DMS79 treated with DMSO at 0.1 percent for 48 hours (cell line): ENCODE measurements at regions not wholly inside any gene's neighbourhood (a gene's known extent, or its start where the extent isn't known, plus 50 kb on each side); places are given as distances from the start of the nearest gene placed in this dataset.
A peak's percentile ranks its signal among the peaks of the same experiment; 100 is the strongest.

Experiments
- DNase-seq: peaks from one replicate; lab custom pipeline; 2025; lab: John Stamatoyannopoulos, UW

DNA sequence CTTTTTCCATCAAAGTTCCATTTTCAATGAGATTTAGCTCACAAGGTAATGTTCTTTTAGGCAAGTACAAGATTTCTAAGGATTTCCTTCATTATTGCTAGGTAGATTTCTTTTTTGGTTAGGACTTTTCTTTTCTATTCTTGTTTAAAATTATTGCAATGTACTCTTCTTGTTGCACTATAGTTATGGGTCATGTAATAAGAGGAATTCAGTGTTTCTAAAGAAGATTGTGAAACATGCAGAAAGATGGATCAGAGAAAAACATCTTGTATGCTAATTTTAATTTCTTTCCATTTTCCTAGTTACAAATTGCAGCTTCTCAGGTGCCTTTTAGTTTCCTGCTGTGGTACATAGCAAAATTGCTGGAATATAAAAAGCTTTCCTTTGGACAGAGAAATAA, 56.1 kb downstream of the BTG1 start:
- DNase-seq = no peak

DNA sequence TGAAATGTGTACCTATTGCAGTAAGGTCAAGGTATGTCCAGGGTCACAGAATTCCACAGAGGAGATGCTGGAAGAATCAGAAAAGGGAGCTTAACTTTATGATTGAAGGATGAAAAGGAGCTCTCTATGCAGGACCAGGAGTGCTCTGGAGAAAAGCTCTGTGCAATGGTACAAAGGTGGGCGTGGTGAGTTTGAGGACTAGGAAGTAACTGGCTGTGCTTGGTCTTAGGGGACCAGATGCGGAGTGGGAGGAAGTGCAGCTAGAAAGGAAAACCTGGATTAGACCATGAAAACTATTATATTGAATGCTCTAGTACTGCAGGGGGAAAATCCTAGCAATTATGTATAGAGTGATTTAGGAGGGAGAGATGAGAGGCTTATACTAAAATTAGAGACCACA, 56.8 kb downstream of the BTG1 start:
- DNase-seq = no peak

DNA sequence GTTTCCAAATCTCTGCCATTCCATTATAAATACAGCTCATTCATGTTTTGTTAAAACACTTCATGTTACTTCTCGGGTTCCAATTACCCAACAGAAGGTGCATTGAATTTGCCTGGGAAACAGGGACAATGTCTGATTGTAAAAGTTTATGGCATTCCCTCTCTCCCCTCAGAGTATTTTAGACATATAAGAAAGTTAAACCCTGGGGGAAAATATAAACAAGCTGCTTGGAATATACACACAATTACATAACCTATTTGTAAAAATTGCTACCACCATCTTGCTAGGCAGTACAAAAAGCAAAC, 60.0 kb downstream of the BTG1 start:
- no peak for DNase-seq

DNA sequence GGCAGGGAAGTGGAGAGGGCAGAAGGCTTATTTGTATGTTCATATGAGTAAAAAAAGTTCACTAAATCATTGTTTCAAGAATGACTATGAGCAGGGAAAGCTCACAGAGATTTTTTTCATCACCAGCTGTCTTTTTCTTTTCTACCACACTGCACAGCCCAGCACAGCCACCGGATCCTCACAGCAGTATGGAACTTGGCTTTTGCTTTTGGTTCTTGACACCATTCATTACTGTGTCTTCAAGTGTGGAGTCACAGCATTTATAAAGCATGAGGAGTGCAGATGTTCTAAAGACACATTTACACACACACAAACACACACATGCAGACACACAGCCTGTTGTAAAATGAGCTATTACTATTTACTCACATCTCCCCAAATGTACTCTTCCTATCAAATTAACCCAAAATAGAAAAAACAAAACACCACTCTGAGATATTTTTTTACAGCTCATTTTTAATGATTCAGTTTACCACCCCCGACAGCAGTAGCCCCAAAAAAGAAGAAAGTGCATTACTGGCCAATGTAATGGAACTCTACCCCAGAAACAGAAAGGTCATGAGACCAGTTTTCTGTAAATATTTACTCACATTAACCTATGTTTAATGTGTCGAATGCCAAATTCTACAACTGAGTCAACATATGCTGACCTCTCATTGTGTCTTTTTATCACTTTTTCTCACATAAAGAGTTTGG, 60.5 kb downstream of the BTG1 start:
- no peak for DNase-seq

DNA sequence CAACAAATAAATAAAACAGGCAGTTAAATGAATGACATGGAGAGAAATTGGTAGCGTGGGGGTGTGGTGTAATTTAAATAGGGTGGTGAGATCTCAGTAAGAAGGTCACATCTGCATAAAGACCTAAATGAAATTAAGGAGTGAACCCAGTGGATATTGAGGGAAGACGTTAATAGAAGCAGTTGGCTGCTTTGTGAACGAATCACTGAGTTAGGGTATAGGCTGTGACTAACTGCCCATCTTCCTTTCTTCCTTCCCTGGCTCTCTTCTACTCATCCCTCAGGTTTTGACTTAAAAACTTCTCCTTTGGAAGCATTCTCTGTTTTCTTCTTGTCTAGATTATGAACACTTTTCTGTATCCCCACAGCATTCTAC, 64.7 kb downstream of the BTG1 start:
- no peak for DNase-seq

DNA sequence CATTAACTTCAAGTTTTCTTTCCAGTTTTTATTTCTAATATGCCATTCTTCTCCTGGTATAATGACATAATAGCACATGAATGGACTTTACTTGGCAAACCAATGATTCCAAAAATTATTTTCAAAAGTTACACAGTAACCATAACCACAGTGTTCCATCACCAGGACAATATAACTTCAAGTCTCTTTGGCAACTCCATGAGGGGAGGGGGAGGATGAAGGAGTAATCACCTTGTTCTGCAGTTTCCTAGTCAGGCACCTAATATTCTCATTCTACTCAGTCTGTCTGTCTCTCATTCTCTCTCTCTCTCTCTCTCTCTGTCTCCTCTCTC, 66.6 kb downstream of the BTG1 start:
- DNase-seq = no peak

DNA sequence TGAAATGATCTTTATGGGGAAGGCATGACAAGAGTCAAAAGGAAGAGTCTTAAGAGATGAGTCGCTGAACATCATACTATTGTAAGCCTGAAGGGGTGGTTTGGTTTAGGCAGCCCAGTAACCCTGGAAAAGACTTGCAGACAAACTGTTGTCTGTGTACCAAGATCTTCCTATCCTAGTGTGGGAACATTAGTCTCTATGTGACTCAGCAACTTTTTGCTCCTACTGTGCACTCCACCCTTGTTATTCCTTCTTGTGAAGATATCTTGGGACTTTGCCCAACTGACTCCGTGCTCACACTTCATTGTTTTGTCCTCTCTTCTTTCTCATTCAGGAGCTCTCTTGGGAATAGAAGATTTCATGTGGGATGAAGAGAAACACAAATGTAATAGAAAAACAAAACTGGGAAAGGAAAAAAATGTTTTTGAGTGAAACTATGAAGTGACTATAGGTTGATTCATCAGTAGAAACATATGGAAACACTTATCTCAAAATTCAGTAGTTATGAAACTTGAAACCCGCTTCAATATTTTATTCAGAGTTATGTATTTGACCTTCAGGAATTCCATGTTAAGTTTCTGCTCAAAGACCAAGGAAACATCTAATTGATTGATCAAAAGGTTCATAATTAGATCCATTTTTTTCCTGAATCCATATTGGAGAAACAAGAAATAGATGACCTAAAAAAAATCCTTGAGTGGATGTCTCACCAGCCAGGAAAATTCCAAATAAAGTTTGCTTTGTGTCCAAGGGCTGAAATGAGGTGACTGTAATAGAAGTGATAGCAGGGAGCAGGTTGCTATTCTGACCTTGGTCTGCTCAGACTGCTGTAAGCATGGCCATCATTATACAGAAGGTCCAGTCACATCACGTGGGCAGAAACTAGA, 67.2 kb downstream of the BTG1 start:
- DNase-seq = no peak

DNA sequence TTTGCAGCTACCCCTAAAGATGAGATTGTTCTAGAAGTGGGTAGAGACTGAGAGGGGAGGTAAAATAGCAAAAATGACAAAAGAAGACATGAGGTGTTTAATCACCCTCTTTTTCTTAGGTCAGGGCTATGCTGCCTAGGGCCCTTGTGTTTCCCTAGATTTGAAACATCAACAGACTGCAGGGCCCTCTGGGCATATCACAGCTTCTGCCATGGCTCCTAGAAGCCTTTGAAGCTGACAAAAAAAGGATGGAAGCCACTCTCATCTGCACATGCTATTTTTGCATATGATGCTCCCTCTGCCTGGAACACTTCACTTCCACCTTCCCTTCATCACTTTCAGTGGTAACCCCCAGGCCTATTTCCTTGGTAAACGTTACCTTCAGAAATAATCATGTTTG, 68.1 kb downstream of the BTG1 start:
- no peak for DNase-seq

DNA sequence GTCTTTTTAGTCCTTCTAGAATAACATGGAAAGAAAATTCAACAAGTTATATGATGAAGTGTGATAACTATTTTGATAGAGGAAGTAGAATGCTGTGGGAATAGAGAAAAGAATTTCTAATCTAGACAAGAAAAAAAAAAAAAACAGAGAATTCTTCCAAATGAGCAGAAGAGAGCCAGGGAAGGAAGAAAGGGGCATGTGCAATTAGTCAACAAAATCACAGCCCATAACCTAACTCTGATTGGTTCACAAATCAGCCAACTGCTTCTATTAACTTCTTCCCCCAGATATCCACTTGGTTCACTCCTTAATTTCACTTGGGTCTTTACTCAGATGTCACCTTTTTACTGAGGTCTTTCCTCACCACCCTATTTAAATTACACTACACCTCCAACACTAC, 69.5 kb downstream of the BTG1 start:
- no peak for DNase-seq

DNA sequence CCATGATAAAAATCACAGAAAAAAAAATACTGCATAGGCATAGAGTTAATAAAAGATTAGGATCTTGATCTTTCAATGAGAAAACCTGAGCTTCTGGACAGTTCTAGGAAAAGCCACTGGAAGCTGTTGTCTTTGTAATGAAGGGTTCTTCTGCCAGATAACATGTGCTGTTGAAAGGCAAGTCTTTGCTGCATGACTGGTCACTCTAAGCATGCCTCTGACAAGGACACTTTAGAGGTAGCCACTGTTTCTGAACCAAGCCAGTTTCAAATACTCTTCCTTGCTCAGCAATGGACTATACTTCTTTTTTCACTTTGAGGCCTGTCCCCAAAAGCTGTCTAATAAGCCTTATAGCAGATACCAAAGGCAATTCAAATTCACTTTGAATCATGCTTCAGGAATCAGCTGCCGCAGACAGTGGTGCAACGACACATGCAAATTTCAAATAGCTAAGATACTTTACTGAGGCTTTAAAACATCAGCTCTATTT, 70.2 kb downstream of the BTG1 start:
- peak; percentile 35 for DNase-seq

DNA sequence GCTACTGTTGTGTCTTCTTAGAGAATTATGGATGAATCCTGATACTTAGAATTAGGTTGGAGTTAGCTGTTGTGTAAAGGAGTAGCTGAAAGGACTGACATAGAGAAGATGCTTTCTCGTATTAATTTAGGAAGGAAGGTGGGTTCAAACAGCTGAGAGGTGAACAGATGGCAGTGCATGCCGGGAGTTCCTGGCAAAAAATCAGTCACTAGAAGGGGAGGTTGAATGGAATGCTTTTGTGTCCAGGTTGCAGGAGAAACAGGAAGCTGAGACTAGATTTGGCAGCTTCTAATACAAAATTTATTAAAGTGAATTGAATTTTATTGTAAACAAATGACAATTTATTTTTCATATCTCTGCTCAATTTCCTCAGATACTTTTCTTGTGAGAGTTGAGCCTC, 70.8 kb downstream of the BTG1 start:
- peak; percentile 15 for DNase-seq

DNA sequence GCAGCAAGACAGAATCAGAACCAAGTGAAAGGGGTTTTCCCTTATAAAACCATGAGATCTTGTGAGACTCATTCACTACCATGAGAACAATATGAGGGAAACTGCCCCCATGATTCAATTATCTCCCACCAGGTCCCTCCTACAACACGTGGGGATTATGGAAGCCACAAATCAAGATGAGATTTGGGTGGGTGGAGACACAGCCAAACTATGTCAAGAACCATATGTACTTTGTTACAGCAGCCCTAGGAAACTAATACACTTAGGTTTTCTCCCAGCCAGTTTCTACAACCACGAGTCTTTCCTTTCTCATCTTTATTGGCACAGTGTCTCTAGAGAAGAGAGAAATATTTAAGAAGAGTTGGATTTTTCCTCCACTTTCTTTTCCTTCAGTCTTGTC, 72.6 kb downstream of the BTG1 start:
- no peak for DNase-seq

DNA sequence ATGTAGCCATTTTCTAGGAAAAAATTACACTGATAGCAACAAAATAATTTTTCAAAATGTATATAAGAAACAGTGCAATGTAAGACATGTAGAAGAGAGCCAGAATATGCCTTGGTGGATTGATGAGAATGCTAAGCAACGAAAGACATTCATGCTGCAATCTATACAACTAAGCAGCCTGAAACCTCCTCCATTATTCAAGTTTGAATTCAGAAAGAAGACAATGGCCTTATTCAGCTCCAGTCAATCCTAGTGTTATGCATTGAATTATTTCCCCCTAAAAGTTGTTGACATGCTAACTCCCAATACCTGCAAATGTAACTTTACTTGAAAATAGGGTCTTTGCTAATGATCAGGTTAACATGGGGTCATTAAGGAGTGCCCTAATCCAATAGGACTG, 73.5 kb downstream of the BTG1 start:
- DNase-seq = no peak

DNA sequence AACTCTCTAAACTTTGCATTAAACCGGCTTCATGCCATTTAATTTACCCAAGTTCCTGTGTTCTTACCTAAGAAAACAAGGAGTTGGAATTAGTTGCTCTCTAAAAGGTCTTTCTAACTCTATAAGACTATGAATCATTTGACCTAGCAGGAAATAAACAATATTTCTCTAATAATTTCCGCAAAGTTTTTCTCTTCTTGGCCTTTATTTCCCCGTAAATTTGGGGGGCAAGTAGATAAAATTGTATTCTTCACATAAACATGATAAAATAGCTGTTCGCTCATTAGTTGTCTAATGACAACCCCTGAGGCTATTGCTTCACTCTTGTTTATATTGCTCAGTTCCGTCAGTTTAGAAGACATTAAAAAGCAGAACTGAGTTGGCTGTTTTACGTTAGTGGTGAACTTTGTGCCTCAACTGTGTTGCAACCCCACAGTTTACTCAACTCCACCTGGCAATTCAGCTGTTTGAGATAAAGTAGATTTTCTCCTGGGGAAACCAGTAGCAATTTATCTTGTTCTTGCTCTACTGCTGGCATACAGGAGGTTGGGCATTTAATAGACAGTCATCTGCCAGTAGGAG, 74.7 kb downstream of the BTG1 start:
- no peak for DNase-seq

DNA sequence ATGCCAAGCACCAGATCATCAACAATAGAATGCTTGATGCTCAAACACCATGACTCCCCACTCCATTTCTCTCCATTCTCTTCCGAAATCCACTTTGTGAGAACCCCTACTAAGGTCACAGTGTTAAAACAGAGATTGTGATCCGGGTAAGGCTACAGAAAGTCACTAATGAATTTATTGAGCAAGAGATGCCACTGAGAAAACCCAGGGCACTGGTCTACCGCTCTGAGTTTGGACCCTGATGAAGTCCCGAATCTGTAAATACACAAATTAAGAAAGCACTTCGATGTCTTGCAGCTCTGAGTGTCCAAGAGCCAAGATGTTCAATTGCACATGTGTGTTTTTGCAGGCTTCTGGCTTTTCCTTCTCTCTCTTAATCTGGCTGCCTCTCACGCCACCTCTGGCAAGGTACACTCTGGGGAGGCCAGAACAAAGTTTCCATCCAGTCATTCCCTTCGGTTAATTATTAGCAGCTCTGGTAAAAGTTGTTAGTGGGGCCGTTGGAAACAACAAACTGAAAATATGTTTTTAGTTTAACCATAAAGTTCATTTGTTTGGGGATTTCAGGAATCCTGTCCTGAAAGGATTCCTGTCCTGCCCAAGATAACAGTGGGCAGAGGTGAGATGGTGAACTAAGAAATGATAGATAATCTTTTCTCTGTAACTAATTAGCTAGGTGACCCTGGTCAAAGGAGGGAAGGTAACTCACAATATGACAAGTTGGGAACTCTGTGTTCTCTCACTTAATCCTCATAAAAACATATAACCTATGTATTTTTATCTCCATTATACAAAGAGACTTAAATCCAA, 75.4 kb downstream of the BTG1 start:
- no peak for DNase-seq

DNA sequence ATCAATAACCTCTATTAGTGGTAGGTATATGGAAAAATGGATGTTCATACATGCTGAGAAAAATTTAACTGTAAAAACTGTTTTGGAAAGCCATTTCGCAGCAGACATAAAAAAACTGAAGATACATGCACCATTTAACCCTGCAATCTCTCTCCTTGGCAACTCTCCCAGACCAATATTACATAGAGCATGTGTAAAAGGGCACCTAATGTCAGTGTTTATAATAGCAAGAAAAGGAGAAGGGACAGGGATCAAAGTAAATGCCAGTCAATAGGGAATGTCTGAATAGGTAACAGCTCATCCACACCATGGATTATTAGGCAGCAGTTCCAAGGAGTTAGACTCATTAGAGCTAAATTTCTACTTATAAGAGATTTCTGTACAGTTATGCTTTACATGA, 77.2 kb downstream of the BTG1 start:
- peak; percentile 97 for DNase-seq

DNA sequence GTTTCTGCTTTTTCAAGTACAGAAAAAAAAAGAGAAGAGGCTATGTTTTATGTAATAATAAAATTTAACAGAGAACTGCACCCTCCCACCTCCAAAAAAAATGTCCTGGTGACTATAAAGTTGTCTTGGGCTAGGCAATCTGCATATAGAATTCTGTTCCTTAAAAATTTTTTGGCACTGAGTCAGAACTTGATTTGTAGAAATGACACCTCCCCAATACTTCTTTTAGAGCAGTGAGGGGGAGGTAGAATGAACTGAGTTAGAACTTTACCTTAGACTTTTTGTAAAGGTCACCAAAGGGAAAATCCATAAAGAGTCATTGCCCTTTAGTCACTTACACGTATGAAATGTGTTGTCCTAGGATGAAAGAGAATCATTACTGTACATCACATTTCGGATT, 80.0 kb downstream of the BTG1 start:
- no peak for DNase-seq

DNA sequence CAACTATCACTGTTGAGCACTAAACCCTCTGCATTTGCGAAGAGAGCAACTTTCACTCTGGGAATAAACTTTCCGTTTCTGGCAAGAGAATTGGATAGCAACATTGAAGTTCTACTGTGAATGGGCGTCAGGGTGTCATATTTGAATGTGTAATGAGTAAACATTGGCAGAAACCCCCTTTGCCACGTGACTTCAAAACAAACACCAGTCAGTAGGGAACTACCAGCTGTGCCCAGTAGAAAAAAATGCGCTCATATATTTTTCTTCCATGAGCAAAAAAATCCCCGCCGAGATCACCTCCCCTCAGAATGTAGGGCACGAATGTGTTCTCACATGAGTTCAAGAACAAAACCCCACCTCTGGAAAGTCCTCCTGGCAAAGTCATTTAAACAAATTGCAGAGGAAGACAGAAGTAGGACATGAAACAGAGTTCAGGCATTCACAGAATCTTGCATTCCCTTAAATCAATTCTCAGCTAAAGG, 80.6 kb downstream of the BTG1 start:
- no peak for DNase-seq

DNA sequence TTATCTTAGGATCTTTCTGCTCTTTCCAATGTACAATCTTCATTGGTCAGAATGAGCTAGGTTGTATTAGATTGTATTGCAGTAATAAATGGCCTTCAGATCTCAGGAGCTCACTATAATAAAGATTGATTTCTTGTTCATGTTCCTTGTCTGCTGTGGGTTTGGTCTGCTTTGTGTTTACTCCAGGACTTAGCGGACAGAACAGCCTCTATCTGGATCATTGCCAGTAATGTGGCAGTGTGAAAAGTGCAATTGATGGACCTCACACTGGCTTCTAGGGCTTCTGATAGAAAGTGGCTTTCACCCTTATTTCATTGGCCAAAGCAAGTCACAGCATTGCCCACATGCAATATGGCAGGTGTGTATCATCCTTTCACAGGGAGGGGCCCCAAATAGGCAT, 81.2 kb downstream of the BTG1 start:
- no peak for DNase-seq

DNA sequence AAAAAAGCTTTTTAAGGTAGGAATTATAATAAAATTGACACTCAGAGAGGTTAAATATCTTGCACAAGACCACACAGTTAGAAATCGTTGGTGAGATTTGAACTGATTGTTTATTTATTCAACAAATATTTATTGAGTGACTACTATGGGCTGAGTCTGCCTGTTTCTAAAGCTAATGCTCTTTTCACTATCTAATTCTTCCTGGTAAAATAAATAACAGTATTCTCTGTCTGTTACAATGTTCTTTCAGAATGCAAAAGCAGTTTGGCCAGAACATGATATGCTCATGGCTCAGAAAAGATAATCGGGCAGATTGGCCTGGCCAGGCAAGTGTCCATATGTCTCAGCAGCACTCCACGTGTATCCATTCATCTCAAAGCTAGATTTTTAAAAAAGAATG, 82.0 kb downstream of the BTG1 start:
- no peak for DNase-seq

DNA sequence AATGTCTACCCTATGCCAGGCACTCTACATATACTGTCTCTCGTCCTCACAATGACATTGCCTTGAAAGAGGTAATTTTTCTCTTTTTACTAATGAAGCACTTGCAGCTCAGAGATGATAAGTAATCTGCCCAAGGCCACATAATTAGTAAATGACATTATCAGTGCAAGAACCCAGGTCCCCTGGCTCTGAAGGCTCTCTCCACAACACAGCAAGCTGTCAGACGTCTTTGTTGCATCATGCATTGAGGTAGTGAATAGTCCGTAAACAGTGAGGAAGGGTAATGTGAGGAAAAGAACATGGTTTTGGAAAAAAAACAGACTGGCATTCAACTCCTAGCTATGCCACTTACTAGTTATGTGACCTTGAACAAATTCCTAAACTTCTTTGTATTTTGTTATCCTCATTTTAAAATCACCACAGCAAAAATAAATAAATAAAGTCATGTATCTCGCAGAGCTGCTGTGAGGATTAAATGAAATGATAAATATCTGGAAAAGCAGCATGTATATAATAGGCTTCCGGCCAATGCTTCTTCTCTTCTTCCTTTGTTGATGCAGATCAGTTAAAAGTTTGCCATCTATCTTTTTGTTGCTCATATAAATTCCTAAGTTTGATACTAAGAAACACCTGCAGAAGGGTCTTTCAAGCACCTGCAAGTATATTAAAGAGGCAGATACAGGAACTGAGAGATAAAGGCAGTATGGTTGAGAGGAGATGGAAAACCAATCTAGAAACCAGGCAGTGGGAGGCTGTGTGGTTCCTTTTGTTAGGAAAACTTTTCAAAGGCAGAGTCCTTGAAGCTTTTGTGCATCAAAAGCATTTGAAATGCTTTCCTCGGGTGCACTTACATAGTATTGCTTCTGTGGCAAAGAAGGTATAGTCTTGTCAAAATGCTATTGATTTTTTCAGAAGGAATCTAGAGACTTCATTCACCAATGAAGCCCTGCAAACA, 82.8 kb downstream of the BTG1 start:
- no peak for DNase-seq
